HG03565 (cell line): ENCODE measurements at regions not wholly inside any gene's neighbourhood (a gene's known extent, or its start where the extent isn't known, plus 50 kb on each side); places are given as distances from the start of the nearest gene placed in this dataset.
"Not testable (repeated sequence)": the region's sequence is repeated elsewhere in the genome, so short reads cannot be mapped to it uniquely, and the experiment has no call there.

Experiments used
- ATAC-seq: cut with Tn5 transposase; IDR thresholded peaks from one replicate; pipeline ENCODE4 v1.9.1; 2021; ENCODE audit warnings: mild to moderate bottlenecking, moderate library complexity; ENCODE audit not compliant: unreplicated experiment

DNA sequence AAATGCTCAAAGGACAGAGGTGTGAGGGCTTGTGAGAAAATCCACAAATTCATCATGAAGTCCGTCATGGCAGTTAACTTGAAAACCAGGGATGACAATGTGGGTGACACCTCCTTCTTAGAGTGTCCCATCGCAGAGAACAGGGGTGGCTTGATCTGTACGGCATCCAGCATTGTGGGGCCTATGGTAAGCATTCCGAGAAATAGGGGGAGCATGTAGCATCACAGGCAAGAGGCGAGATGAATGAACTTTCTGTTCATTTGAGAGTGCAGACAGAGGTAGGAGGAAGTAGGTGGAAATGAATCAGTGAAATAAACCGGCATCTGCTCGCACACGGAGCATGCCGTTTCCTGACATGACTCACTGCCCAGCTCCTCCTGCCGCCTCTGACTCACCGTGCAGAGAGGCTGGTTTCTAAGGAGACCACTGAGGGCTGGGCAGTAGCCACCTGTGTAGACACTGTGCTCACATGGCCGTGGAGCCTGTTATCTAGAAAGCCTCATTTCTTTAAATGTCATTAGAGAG, 339.0 kb downstream of the RFC3 start:
- ATAC-seq = peak; percentile 99

DNA sequence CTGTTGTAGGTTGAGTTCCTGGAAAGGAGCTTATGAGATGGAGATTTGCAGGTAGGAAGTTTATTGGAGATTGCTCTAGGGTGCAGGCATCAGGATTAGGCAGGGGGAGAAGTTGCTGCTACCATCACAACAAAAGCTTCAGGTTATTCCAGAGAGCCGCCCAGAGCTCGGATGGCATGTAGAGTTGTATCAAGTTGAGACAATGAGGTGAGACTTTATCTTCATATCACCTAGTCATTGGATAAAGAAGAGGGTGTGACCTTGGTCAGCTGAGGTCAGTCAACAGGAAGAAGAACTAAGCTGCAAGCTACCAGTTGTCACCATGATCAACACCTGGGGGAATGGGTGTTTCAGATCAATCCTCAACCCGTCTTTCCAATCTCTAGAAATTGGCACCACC, 342.0 kb downstream of the RFC3 start:
- ATAC-seq = no peak

- ATAC-seq = no peak
These were observed 344.1 kb downstream of the RFC3 start for GRCh38 chr13:34161931-34162543.

GRCh38 chr13:34162544-34162933, 344.6 kb downstream of the RFC3 start:
- ATAC-seq = no peak

DNA sequence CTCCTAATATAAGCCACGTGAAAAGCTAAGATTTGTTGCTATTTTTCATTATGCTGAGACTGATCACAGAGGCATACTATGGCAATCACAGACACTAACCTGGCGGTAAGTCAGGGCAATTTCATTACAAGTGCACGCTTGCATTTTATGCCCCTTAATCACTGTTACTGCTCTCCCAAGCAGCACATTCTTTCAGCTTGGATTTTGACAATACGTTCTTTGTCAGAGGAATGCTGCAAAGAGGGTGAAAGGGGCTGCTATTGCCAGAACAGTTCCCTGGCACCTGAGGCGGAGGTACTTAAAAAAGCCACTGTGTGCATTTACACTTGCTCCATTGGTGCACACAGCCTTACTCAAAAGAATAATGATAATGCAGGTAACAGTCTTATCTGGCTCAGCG, 346.6 kb downstream of the RFC3 start:
- no peak for ATAC-seq

DNA sequence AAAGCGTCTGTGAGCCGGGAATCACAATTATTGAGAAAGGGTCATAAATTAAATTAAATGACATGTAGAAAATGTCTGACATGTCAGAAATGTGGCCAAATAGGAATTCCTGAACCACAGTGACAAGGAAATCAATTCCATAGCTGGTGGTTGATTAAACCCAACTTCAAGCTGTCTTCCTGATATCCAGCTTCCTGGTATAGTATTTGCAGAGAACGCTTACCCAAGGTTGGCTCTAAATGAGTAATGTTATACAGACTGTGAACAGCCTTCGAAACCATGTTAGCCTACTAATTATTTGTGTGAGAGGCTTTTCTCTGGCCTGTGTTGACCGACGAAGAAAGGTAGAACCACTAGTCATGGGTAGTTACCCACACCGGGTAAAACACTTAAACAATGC, 347.2 kb downstream of the RFC3 start:
- ATAC-seq = no peak

GRCh38 chr13:34166406-34166805, 348.5 kb downstream of the RFC3 start:
- no peak for ATAC-seq

GRCh38 chr13:34167347-34167746, 349.4 kb downstream of the RFC3 start:
- ATAC-seq = no peak

DNA sequence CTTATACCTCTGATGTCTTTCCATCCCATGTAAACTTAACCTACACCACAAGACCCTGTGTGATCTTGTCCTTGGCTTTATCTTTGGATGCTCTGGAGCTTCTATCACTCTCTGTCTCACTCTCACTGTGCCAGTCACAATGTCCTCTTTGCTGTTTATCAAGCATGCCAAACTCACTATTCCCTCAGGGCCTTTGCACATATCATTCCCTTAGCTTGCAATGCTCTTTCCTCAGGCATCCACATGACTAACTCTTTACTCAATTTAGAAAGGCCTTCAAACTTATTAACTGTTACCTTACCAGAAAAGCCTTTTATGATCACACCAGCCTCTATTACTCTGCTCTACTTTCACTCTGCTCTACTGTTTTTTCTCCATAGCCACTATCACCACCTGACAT, 354.1 kb downstream of the RFC3 start:
- ATAC-seq = no peak

DNA sequence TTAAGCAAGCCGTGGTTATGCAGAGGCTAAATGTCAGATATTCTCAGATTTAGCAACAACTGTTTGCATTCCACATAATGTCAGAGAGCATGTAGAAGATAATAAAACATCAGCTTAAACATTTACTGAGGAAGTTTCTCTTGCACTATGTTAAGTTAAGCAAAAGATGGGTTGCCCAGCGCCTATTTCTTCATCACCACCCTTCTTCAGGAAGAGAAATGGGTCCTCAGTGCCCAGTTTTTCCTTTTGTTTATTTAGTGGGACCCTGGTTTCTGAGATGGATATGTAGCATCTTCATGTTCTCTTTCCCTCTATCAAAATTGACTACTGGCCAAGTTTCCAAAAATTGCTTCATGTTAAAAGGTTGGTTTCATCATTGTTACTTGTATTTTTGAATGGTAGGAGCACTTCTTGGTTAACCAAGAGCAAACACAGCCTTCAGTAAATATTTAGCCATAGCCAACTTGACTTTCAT, 356.8 kb downstream of the RFC3 start:
- no peak for ATAC-seq

DNA sequence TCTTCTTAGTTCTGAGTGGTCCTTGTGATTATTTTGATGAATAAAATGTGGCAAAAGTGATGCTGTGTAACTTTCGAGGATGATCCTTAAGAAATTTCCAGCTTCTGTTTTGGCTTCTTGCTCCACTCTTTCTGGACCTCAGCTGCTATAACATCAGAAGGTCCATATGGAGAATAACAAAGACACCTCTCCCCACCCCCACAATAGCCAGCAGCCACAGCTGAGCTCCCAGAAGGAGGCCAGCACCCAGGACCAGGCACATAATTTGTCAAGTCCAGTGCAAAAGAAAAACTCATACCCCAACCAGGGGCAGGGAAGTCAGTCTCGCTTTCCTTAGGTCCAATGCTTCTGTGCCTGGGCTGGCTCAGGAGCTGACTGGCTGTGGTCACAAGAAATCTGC, 357.6 kb downstream of the RFC3 start:
- no peak for ATAC-seq

DNA sequence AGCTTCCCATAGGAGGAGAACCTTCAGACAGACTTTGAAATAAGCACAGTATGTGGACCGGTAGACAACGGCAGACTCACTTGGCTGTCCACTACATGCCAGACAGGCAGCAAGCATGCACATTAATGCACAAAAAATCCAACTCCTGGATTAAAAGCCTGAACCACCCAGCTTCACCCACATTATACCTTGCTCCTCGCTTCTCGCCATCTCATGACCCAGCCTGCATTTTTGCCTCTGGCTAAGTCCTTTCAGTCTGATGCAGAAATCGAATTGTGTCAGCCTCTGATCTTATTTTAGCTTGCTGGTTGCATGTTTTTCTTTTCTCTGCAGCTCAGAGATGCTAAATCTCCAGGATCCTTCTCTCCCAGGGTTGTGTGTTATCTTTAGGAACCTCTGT, 358.7 kb downstream of the RFC3 start:
- ATAC-seq = no peak

GRCh38 chr13:34179481-34179880, 361.5 kb downstream of the RFC3 start:
- ATAC-seq = no peak

GRCh38 chr13:34179927-34180326, 362.0 kb downstream of the RFC3 start:
- ATAC-seq = no peak

DNA sequence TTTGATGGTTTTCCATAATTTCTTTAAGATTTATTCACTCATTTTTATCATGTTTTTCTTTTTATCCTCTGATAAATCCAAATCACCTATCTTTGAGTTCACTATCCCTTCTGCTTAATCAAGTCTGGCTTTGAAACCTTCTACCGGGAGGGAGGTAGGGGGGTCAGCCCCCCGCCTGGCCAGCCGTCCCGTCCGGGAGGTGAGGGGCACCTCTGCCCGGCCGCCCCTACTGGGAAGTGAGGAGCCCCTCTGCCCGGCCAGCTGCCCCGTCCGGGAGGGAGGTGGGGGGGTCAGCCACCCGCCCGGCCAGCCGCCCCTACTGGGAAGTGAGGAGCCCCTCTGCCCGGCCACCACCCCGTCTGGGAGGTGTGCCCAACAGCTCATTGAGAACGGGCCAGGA, 363.3 kb downstream of the RFC3 start:
- ATAC-seq = not testable (repeated sequence)

GRCh38 chr13:34189946-34190345, 372.0 kb downstream of the RFC3 start:
- ATAC-seq = no peak

DNA sequence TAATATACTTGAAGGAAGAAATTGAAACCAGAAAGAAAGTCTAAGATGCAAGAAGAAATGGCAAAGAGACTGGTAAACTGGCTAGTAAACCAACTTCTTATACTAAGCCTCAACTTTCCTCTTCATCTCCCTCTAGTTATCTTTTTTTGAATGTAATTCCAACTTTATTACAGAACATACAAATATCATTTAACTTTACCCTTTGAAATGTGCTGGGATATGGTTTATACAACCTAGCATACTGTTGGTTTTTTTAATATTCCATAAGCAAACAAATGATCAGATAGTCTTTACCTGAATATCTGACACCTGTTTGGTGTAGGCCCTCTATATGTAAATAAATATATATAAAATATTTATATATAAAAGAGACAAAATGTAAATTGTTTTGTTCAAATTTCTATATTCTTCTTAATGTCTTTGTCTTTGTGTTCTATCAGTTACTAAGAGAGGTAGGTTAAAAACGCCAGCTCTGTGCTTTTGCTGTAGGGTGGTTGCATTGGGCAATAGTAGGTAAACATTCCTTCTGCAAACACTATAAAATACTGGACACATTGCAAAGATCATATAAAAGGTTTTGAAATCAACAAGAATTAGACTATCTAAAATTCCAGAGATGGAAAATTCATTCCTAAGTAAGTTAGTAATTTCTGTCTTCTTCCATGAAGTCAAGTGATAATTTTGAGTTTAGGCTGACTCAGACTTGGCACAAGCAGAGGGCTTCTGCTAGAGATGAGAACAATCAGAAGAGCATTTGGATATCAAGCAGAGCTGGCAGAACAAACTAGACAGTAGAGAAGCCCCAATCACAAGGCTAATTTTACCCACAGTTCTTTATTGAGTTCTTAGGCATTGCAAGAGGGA, 383.3 kb downstream of the RFC3 start:
- no peak for ATAC-seq

DNA sequence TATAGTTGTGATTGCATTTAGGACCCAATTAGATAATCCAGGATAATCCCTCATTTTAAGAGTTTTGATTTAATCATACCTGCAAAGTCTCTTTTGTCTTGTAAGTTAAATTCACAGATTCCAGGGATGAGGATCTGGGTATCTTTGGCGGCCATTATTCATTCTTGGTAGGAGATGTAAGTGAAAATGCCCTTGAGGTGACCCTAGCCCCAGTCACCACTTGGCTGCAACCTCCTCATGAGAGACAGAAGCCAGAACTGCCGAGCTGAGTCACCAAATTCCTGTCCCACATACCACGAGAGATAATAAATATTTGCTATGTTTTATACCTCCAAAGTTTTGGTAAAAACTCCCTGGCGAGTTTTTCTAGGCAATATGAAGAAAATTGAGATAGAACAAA, 389.4 kb downstream of the RFC3 start:
- no peak for ATAC-seq

GRCh38 chr13:34207872-34208271, 389.9 kb downstream of the RFC3 start:
- ATAC-seq = no peak

- no peak for ATAC-seq
These were observed 390.4 kb downstream of the RFC3 start for GRCh38 chr13:34208336-34208735.

DNA sequence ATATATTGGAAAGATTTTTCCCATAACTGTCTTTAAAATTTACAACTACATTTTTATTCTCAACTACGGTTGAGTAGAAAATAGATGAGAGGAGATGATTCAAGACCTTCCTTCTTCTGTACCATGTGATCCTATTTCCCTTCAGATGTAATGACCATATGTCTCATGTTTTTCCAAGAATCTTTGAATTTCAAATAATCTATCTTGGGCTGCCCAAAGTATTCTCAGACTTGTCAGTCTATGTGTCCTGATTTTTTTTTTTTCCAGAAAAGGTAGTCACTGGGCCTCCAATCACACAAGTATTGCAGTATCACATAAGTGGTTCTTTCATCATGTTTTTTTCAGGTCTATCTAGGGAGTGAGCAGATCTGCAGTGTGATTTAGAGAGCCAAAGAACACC, 392.4 kb downstream of the RFC3 start:
- no peak for ATAC-seq

- ATAC-seq = no peak
These were observed 396.7 kb downstream of the RFC3 start for GRCh38 chr13:34214686-34215085.
